ENCODE measurements at regions not wholly inside any gene's neighbourhood (a gene's known extent, or its start where the extent isn't known, plus 50 kb on each side); places are given as distances from the start of the nearest gene placed in this dataset.

GRCh38 chr1:69294171-69294570, 273.6 kb upstream of the LRRC7 start:
- Histone ChIP-seq H3K36me3 (ENCODE audit: control insufficient read depth in 4 of 4, insufficient read depth in 4 of 4, low read length in 4 of 4) (no peaks in the 10 kb centered on the region), H3K9ac (ENCODE audit: insufficient read depth in 1 of 2, low read length in 2 of 2) (no peak overlapping the region), H3K9me3 (ENCODE audit: control insufficient read depth in 4 of 4, insufficient read depth in 3 of 4, low read length in 3 of 4) (no peaks in the 10 kb centered on the region), H3K27ac (ENCODE audit: low read depth in 1 of 2, low read length in 1 of 2) (no peak overlapping the region), H3K4me1 (ENCODE audit: control insufficient read depth in 5 of 5, insufficient read depth in 5 of 5, low read length in 5 of 5) (no peaks in the 10 kb centered on the region), H3K27me3 (ENCODE audit: control insufficient read depth in 3 of 3, insufficient read depth in 3 of 3, low read length in 2 of 3) (no peaks in the 10 kb centered on the region), H3K4me3 (no peak overlapping the region)
- TF ChIP-seq CTCF (IDR thresholded peaks at IDR 0.05; ENCODE audit: control extremely low read depth, extremely low read depth): no peak
- DNase-seq: peak in 2 of 3 donors; percentile 35 to 50
- no peak for ATAC-seq (ENCODE audit: insufficient read depth, low FRiP score)
- WGBS, 2 donors: 39 to 42% methylated on average over 1 of the region's 1 CpG

DNA sequence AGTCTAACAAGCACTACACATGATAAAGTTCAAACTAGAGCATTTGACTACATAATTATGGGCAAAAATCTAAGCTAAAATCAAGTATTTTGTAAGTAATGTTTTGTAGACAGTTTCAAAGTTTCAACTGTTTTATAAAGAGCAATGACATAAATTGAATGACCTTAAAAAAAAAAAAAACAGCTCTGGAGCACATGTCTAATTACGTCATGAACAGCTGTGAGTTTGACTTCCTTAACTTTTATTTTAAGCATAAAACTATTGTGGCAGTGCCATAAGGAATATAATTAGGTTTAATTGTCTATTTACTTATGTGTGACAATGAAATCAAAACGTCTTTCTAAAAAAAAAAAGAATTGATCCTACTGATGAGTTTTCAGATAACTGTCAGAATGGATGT, 272.5 kb upstream of the LRRC7 start:
- DNase-seq (no peak), ATAC-seq (ENCODE audit: insufficient read depth, low FRiP score) (no peak)
- Histone ChIP-seq H3K9ac (ENCODE audit: insufficient read depth in 1 of 2, low read length in 2 of 2) (no peak overlapping the region), H3K27ac (ENCODE audit: low read depth in 1 of 2, low read length in 1 of 2) (no peak overlapping the region), H3K4me1 (ENCODE audit: control insufficient read depth in 5 of 5, insufficient read depth in 5 of 5, low read length in 5 of 5) (no peaks in the 10 kb centered on the region), H3K9me3 (ENCODE audit: control insufficient read depth in 4 of 4, insufficient read depth in 3 of 4, low read length in 3 of 4) (peaks cover 0 to under 1% (median 0%) of the 10 kb centered on the region in 4 donors), H3K27me3 (ENCODE audit: control insufficient read depth in 3 of 3, insufficient read depth in 3 of 3, low read length in 2 of 3) (no peaks in the 10 kb centered on the region), H3K4me3 (no peak overlapping the region), H3K36me3 (ENCODE audit: control insufficient read depth in 4 of 4, insufficient read depth in 4 of 4, low read length in 4 of 4) (no peaks in the 10 kb centered on the region)
- 21 to 29% methylated on average over 2 of the region's 2 CpGs for WGBS, 2 donors
- TF ChIP-seq CTCF (IDR thresholded peaks at IDR 0.05; ENCODE audit: control extremely low read depth, extremely low read depth): no peak

DNA sequence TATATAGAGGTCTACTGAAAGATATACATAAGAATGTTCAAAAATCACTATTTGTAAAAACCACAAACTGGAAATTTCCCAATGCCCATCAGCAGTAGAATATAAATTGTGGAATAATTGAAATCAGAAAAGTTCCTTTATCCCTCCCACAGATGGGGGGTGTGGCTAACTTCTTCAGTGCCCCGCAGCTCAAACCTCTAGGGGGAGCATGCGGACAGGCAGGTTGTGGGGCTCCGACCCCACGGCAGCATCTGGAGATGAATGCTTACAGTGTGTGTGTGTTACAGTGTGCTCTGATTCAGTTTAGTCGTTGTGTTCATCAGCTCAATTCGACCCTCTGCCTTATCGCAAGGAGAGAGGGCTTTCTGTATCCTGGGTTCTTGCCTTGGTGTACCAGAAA, 262.1 kb upstream of the LRRC7 start:
- DNase-seq: no peak
- no peak for ATAC-seq (ENCODE audit: insufficient read depth, low FRiP score)
- Histone ChIP-seq H3K27me3 (ENCODE audit: control insufficient read depth in 3 of 3, insufficient read depth in 3 of 3, low read length in 2 of 3) (no peaks in the 10 kb centered on the region), H3K9ac (ENCODE audit: insufficient read depth in 1 of 2, low read length in 2 of 2) (no peak overlapping the region), H3K4me3 (no peak overlapping the region), H3K9me3 (ENCODE audit: control insufficient read depth in 4 of 4, insufficient read depth in 3 of 4, low read length in 3 of 4) (peaks cover 0 to 4% (median 0%) of the 10 kb centered on the region in 4 donors), H3K36me3 (ENCODE audit: control insufficient read depth in 4 of 4, insufficient read depth in 4 of 4, low read length in 4 of 4) (no peaks in the 10 kb centered on the region), H3K27ac (ENCODE audit: low read depth in 1 of 2, low read length in 1 of 2) (no peak overlapping the region), H3K4me1 (ENCODE audit: control insufficient read depth in 5 of 5, insufficient read depth in 5 of 5, low read length in 5 of 5) (no peaks in the 10 kb centered on the region)
- TF ChIP-seq CTCF (IDR thresholded peaks at IDR 0.05; ENCODE audit: control extremely low read depth, extremely low read depth): no peak
- WGBS, 2 donors: 65 to 69% methylated on average over 7 of the region's 7 CpGs

GRCh38 chr1:69312055-69312732, 255.5 kb upstream of the LRRC7 start:
- no peak for DNase-seq
- Histone ChIP-seq H3K4me1 (ENCODE audit: control insufficient read depth in 5 of 5, insufficient read depth in 5 of 5, low read length in 5 of 5) (no peaks in the 10 kb centered on the region), H3K9me3 (ENCODE audit: control insufficient read depth in 4 of 4, insufficient read depth in 3 of 4, low read length in 3 of 4) (peaks cover 0 to 27% (median 0%) of the 10 kb centered on the region in 4 donors), H3K27me3 (ENCODE audit: control insufficient read depth in 3 of 3, insufficient read depth in 3 of 3, low read length in 2 of 3) (no peaks in the 10 kb centered on the region), H3K9ac (ENCODE audit: insufficient read depth in 1 of 2, low read length in 2 of 2) (no peak overlapping the region), H3K27ac (ENCODE audit: low read depth in 1 of 2, low read length in 1 of 2) (no peak overlapping the region), H3K4me3 (no peak overlapping the region), H3K36me3 (ENCODE audit: control insufficient read depth in 4 of 4, insufficient read depth in 4 of 4, low read length in 4 of 4) (no peaks in the 10 kb centered on the region)
- no peak for ATAC-seq (ENCODE audit: insufficient read depth, low FRiP score)
- WGBS, 2 donors: 56 to 58% methylated on average over 18 of the region's 18 CpGs
- no peak for TF ChIP-seq CTCF (IDR thresholded peaks at IDR 0.05; ENCODE audit: control extremely low read depth, extremely low read depth)
